8988T (cell line): ENCODE measurements at regions not wholly inside any gene's neighbourhood (a gene's known extent, or its start where the extent isn't known, plus 50 kb on each side); places are given as distances from the start of the nearest gene placed in this dataset.
"Not testable (repeated sequence)": the region's sequence is repeated elsewhere in the genome, so short reads cannot be mapped to it uniquely, and the experiment has no call there.

ENCODE experiments used
- DNase-seq: peaks from one replicate; pipeline ENCODE4 v3.0.0; 2011

DNA sequence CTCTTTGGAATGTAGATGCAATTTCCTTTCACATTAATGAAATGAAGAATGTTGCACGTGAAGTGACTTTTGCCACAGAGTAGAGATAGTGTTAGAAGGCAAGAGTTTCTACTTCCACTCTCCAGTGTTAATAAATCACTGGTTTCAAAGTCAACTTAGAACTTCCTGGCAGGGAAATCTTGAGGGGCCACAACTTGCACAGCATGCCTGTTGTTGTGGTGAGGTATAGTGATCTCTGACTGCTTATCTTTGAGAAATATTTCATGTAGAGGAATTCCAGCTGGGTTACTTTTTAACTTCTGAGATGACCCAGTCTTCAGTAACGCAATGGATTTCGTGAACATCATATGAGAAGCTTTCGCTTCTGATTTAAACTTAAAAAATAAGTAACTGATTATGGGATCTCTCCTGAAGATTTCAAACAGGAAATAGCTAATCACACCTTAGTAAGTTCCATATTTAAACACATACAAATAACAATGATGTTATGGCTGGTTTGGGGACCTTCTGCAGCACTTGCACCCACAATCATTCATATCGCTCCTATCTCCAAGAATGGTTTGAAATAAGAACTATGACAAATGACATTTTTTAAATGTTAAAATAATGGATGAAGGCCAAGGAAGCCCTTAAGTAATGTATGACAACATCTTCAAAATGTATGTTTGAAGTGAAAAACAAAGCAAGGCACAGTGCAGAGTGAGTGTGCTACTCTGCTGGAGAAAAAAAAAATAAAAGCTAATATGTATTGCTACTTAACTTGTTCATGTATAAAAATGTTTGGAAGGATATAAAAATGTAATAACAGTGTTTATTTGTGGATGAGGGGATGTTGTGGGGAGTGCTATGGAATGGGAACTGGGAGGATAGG, 726.5 kb upstream of the NECTIN3 start:
- no peak for DNase-seq

DNA sequence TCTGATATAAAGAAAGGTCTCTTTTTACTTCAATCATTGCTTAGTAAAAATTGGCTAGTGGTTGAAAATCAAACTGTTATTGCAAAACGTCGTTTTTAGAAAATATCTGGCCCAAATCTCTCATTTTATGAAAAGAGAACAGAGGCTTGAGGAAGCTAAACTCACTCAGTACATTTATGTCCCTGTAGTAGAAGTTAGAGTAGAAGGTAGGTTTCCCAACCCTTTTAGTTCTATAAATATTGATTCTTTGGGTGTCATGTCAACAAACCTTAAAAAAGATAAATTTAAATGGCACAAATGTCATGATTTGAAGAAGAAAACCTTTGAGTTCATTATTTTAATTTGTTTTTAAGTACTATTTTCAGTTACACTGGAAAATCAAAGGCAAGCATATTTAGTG, 722.3 kb upstream of the NECTIN3 start:
- no peak for DNase-seq

DNA sequence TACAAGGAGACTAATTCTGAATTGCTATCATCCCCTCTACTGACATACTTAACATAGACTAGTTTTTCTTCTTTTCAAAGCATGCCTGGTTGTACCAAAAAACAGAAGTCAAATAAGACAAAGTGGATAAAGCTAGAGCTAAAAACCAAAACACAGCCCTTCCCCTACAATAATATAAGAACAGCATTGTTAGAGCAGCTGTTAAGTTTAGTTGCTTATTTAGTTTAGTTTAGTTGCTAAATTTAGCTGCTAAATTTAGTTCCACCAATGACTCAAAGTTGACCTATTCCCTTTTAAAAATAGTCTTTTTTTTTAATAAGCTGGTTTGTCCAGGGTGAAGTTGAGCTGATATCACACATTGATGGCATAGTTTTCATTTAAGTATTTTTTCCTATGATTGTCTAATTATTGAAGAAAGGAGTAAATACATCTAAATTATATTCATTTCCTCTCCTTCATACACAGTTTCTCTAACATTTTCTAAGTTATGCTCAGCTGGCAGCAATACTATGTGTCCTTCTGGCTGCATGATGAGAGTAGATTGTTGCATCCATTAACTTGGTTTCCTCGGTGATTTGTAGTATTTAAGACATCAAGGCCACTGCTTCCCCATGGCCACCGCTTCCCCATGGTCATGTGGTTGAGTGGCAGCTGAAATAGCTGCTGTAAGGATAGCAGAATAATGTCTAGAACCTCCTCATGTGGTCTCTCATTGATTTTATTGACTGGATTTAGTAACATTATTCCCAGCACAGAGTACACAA, 718.6 kb upstream of the NECTIN3 start:
- no peak for DNase-seq

DNA sequence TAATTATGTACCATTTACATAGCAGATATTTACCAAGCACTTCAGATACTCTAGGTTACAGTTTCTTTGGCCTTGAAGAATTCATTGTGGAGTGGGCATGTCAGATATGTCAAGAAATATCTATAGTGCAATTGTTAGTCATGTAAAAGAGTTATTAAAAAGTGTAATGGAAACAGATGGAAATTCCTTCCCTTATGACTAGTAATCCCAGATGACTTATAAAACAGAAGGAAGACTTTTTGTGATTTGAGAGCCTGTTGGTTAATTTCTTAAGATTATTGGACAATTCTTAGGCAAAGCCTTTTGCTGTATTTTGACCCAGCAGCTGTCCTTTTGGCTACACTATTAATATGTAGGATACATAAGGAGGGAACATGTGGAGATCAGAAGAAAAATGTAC, 708.9 kb upstream of the NECTIN3 start:
- DNase-seq: no peak

DNA sequence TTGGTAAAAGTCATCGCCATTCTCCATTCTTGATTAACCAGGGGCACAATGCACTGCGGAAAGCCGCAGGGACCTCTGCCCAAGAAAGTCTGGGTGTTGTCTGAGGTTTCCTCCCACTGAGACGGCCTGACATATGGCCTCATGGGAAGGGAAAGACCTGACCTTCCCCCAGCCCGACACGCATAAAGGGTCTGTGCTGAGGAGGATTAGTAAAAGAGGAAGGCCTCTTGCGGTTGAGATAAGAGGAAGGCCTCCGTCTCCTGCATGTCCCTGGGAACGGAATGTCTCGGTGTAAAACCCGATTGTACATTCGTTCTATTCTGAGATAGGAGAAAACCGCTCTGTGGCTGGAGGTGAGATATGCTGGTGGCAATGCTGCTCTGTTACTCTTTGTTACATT, 704.3 kb upstream of the NECTIN3 start:
- not testable (repeated sequence) for DNase-seq

DNA sequence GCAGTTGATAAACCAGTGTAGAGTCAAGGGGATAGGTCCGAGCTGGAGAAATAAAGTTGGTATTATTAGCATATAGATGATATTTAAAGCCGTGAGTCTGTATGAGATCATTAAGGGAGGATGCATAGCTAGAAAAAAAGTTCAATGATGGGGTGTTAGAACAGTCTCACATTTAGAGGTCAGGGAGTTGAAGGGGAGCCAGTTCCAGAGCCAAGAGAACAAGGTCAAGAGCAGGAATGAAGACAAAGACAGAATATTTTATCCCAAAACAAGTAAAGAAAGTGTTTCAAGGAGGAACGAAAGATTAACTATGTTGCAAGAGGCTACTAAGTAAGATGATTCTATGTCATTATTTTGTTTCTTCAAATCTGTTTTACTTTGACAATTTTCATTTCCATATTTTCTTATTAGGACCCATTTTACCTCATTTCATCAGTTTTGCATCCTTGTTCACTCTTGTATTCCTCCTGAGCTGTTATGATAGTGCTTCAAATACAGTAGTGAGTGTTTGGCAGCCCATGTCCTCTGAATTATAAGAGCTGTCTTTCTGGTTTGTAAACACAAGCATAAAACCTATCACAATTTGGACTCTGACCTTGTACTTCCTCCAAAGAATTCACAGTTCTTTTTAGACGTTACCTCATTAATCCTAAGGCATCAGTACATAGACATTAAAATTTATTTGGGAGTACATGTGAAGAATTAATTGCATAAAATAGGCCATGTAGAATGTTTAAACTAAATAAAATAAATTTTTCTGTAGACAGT, 695.7 kb upstream of the NECTIN3 start:
- no peak for DNase-seq

DNA sequence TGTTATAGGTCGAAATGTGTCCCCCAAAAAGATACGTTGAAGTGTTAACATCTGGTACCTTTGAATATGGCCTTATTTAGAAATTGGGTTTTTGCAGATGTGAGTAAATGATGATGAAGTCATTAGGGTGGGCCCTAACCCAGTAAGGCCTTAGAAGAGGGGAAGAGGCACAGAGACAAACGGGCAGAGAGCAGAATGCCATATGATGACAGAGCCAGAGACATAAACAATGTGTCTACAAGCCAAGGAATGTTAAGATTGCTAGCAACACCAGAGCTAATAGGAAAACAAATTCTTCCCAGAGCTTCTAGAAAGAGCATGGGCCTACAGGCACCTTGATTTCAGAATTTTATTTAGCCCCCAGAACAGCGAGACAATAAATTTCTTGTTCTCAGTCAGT, 693.1 kb upstream of the NECTIN3 start:
- no peak for DNase-seq

DNA sequence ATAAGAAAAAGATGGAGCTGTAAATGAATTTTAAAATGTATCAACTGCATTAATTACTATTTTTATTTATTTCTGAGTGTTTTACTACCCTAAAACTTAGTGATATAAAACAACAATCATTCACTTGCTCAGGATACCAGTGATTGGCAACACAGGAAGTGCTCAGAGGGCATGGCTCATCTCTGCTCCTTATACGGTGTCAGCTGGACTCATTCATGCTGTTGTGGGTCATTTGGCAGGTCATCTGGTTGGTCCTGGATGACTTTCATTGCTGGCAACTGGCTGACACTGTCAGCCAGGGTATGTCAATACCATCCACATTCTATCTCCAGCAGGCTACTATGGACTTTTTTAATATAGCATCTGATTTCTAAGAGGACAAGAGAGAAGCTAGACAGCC, 689.6 kb upstream of the NECTIN3 start:
- no peak for DNase-seq

DNA sequence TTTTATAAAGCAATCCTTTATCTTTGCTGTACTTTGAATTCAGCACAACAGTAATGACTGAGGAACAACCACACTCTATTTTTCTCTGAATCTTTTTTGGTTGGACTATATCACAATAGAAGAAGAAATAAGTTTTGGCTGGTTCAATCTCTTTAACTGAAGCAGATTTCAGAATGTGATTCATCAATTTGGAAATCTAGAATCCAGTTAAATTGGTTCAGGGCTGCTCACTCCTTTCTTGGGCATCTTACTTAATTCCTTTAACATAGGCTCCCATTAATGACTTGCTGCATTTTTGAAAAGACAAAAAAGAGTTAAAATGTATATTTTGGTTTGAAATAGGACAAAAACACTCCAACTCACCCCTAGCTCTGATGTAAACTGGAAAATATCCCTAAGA, 688.3 kb upstream of the NECTIN3 start:
- DNase-seq: no peak

DNA sequence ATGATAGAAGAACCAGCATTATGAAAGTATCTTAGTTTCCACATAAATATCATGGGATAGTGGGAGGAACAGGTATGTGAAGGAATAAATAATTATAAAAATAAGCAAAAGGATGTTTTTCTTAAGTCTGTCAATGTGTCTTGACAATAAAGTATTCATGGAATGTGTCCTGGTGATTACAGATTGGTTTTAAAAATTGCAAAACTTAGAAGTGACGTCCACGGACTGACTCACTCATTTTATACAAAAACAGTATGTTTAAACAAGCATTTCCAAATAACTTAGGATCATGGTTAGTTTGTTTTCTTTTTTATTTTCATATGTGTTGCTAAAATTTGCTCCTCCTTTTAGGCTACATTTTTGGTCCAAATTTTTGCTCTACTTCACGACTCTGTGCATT, 687.0 kb upstream of the NECTIN3 start:
- DNase-seq: no peak

DNA sequence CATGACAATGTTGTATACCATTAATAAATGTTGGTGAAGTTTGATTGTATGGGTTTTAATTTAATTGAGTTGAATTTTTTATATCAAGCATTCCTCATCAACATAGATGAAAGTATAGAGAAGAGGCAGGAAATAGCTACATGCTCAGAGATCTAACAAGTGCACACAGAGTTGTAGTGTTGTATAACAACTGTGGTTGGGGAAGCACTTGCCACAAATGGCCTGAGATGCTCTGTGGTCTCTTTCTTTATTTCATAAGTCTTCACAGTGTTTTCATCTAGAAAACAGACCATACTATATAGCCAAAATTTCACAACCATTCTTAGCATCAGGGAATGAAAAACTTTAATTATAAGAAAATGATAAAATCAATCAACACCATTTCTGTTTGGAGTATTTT, 682.6 kb upstream of the NECTIN3 start:
- DNase-seq: no peak

DNA sequence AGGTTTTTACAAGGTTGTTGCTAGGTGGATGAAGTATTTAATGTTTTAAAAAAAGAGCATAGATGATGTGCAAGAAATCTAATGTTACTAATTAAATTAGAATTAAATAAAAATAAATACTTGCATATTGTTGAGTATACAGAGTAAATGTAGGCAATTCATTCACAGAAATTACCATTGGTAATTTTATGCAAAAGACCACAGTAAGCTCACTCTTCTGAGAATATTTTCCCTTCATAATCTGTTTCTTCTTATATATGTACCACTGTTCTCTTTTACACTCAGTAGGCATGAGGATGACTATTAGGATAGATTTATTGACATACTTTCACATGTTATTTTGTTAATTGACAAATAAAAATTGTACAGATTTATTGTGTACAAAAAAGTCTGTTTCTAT, 681.2 kb upstream of the NECTIN3 start:
- no peak for DNase-seq

DNA sequence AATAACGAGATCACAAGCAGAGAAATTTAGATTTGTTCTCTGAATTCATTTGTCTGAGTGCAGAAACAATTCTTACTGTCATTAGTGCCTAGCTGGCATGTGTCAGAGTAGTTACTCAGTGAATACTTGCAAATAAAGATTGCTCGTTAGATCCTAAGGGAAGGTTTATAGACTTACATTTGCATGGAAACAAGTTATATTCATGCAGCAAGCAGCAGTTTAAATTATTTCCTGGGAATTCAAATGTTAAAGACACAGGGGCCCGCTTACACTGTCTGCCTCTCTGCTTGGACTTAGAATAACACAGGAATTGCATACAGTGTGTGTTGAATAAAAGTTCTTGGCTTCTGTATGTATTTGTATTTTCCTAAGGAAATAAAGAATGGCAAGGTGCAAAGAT, 680.6 kb upstream of the NECTIN3 start:
- no peak for DNase-seq

DNA sequence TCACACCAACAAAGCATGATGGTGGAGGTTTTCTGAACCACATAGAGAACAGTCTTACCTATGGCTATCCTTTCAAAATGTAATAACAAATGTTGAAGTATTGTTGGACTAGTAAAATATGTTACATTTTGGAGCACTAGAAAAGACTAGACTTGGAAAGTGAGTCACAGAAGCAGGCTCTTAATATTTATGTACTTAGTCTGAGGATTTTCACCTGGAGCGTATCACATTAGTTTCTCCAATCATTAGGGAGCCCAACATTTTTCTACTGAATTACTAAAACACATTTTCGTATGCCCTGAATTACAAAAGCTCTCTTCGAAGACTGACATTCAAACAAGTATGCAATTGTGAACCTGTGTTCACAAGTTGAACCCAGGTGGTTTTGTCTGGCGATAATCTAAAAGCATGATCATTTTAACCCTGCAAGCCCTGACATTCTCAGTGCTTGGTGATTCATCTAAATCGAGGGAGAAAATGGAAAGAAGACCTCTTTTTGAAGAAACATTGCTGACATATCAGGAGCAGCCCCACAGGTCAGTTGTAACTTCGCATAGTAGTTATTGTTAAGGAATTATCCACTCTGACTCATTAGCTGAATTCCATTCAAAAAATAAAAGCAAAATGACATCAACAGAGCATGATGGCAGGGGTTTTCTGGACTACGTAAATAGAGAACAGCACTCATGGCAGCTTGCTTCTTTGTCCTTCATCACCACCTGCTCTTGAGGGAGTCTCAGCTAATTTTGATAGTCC, 679.8 kb upstream of the NECTIN3 start:
- no peak for DNase-seq

DNA sequence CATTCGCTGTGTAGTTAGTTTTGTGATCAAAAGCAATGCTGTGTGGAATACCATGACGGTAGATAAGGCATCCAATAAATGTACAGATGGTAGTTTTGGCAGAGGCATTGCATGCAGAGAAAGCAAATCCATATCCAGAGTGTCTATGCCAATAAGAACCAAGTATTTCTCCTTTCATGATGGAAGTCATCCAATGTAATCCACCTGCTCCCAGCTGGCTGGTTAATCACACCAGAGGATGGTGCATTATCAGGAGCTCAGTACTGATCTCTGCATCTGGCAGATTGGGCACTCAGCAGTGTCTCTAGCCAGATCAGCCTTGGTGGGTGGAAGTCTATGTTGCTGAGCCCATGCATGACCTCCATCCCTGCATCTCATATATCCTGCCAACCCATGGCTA, 677.7 kb upstream of the NECTIN3 start:
- no peak for DNase-seq

DNA sequence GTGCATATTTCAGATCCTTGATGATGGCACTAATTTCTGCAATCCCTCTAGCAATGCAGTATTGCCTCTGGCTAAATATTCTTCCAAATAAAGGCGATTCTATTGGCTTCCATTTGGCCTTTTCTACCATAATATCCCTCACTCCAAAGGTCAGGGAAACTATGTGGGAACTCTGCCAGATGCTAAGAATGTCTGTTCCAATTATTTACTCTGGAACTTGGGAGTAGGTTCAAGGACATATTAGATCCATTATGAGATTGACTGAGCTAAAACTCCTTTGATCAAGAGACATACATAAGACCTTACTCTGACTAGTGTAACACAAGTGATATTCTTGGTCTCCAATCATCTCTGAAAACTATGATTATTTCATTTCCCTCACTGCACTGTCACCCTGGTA, 674.5 kb upstream of the NECTIN3 start:
- no peak for DNase-seq

DNA sequence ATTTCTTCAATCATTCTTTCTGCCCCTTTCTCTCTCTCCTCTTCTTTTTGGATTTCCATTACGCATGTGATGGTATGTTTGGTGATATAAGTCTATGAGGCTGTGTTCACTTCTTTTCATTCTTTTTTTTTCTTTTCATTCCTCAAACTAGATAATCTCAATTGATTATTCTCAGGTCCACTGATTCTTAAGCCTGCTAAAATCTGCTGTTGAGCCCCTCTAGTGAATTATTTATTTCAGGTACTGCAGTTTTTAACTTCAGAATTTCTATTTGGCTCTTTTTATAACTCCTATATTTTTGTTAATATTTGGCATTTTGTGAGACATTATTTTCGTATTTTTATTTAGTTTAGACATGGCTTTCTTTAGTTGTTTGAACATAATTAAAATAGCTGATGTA, 671.3 kb upstream of the NECTIN3 start:
- no peak for DNase-seq

DNA sequence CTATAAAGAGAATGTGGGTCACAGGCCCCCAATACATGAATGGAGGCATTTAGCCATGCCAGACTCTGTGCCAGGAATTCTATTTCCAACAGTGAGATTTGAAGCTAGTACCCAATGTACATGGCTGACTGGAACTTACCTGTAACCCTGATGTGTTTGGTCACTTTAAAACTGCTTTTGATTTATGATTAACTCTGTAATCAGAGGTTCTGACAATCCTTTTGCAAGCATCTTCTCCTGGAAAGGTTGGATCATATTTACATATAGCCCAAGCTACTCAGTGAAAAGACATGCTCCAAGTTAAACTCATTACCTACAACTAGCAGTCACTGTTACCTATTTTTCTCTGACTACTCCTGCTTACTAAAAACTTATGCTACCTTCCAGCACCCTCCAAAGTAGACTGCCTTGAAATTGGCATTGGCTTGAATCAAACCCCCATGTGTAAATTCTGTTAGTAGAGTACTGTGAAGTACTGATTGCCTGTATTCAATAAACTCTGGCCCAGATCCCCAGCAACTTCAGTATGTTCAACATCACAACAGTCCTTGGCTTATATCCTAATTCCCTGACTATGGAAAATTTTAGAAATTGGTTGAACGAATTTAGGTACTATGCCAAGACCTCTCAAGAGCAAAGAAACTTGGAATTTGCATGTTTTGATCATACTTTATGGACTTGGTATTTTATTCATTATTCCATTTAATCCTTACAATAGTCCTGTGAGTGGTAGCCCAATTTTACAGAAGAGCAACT, 665.6 kb upstream of the NECTIN3 start:
- DNase-seq: no peak

DNA sequence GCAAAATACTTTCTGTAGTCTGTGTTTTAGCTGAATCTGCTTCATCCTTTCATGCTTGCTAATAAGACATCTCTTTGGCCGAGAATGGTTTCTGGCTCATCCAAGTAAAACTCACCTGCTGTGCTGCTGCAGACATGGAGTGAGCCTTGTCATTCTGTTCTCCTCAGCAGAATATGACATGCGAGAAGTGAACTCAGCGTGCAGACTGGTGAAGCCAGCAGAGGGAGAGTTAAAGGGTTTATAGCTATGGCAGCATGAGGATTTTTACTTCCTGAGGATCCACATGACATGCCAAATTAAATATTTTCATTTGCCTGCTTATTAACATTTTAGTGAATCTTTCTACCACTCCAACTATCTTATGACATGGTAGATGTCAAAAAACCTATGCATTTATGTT, 658.4 kb upstream of the NECTIN3 start:
- DNase-seq: no peak

DNA sequence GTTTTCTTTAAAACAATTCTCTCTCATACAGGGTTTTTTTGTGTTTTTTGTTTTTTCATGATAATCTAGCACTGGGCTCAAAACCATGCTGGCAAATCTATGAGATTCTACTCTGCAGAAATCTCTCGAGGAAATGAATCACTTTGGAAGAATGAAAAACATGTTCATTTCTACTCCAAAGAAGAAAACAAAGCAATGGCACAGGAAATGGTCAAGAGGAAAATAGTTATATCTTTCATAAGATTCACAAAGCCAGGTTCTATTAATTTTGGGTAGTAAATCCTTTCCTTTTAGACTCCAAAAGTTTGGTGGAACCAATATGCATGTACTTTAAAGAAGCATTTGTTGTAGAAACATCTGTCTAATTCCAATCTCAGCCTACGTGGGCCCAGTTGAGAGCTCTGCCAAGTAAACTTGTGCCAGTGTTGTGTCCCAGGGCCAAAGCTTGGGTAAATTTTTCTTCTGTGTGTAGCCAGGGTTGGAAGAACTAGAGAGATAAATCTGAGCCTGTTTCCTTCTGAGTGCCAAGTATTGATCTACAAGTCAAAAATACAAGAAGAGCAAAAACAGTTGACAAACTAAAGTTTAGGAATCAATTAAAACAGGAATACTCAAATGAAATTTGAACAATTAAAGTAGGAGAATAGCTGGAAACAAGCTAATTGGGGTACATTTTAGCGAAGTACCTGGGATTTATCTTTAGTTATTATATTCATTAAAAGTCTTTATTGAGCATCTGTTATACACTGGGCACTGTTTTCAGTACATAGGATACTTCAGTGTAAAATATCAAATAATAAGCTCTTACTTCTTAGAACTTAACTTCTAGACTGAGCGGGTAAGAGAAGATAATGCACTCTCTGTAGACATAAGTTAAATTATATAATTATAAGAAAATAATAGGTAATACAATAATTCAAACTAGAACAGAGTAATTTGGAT, 657.5 kb upstream of the NECTIN3 start:
- no peak for DNase-seq

DNA sequence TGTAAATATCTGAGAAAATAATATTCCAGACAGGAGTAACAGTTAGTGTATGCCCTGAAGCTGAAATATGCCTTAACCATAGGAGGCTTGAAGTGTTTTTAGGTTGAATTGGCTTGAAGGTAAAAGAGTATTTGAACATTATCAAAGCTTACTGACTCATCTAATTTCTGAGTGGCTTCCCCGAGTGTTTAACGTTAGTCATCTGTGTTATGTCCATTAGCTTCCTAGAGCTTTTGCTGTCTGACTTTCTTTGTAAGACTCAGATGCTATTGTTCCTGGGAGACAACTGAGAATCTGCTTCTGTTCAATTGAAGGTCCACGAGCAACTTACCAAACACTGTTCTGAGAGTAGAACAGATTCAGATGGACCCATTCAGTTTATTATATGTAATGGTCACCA, 656.8 kb upstream of the NECTIN3 start:
- DNase-seq: no peak
